22Rv1 (cell line): ENCODE measurements at regions not wholly inside any gene's neighbourhood (a gene's known extent, or its start where the extent isn't known, plus 50 kb on each side); places are given as distances from the start of the nearest gene placed in this dataset.
"Not testable (repeated sequence)": the region's sequence is repeated elsewhere in the genome, so short reads cannot be mapped to it uniquely, and the experiment has no call there.

Experiments used
- H3K27ac ChIP-seq: fragments of 450-650 bp; 2 replicates; pipeline ENCODE4 v1.5.1; 2017
- CTCF ChIP-seq: fragments of 450-650 bp; IDR thresholded peaks from 2 replicates; pipeline ENCODE4 v1.5.1; 2017; ENCODE audit warnings: mild to moderate bottlenecking
- ZFX ChIP-seq: fragments of 450-650 bp; IDR thresholded peaks from 2 replicates; pipeline ENCODE4 v1.6.1; 2017; ENCODE audit warnings: antibody characterized with exemption, borderline replicate concordance

GRCh38 chr7:121621937-121622336, 225.8 kb upstream of the FAM3C start:
- TF ChIP-seq CTCF (no peak), ZFX (no peak)
- no peak overlapping the region for H3K27ac ChIP-seq

GRCh38 chr7:121620953-121621606, 225.0 kb upstream of the FAM3C start:
- TF ChIP-seq ZFX (no peak), CTCF (no peak)
- H3K27ac ChIP-seq, result no peak overlapping the region

- no peak overlapping the region for H3K27ac ChIP-seq
- TF ChIP-seq ZFX (no peak), CTCF (no peak)
Observed at GRCh38 chr7:121620206-121620605, 224.1 kb upstream of the FAM3C start.

- TF ChIP-seq ZFX, result no peak
- TF ChIP-seq CTCF, result no peak
Observed at GRCh38 chr7:121618182-121618581, 222.1 kb upstream of the FAM3C start.

GRCh38 chr7:121610243-121610642, 214.1 kb upstream of the FAM3C start:
- TF ChIP-seq CTCF (no peak), ZFX (no peak)
- H3K27ac ChIP-seq, result peak overlapping the region; percentile 72

More at GRCh38 chr7:121618182-121618581, 222.1 kb upstream of the FAM3C start:
- no peak overlapping the region for H3K27ac ChIP-seq

- TF ChIP-seq ZFX (no peak), CTCF (no peak)
- H3K27ac ChIP-seq, result peak overlapping the region; percentile 72; the same call in 1 of the 2 replicates
Observed at GRCh38 chr7:121609208-121609607, 213.1 kb upstream of the FAM3C start.

- TF ChIP-seq ZFX (no peak), CTCF (no peak)
- no peak overlapping the region for H3K27ac ChIP-seq
Observed at GRCh38 chr7:121608785-121609184, 212.7 kb upstream of the FAM3C start.

GRCh38 chr7:121608183-121608582, 212.1 kb upstream of the FAM3C start:
- not testable (repeated sequence) for H3K27ac ChIP-seq
